Heart left ventricle (tissue), 16 donors: ENCODE measurements at regions not wholly inside any gene's neighbourhood (a gene's known extent, or its start where the extent isn't known, plus 50 kb on each side); places are given as distances from the start of the nearest gene placed in this dataset.

Experiments used
- ATAC-seq, 4 donors: fragments of 200-7000 bp; cut with Tn5 transposase; one replicate each; pipeline ENCODE4 v1.9.1; 2020 to 2022; ENCODE audit warnings: moderate library complexity in 4 of 4, mild to moderate bottlenecking in 3 of 4, moderate number of reproducible peaks in 1 of 4
- DNase-seq, 5 donors: peaks; one replicate each; pipeline ENCODE4 v3.0.0-alpha.2; 2020
- H3K27ac ChIP-seq, 12 donors: fragments of 200-600 bp; sonication (generic) in 4 of 12; one replicate each; pipeline versions ENCODE4 v1.5.0 to v1.8.0; 2016 to 2022; ENCODE audit warnings: mild to moderate bottlenecking in 2 of 12
- H3K27me3 ChIP-seq, 9 donors: fragments of 200-600 bp; sonication (generic) in 2 of 9; one replicate each; pipeline versions ENCODE4 v1.5.1 to v1.8.0; 2016 to 2022; ENCODE audit warnings: mild to moderate bottlenecking in 3 of 9
- H3K36me3 ChIP-seq, 9 donors: fragments of 200-600 bp; sonication (generic) in 2 of 9; one replicate each; pipeline versions ENCODE4 v1.5.0 to v1.8.0; 2018 to 2022; ENCODE audit warnings: mild to moderate bottlenecking in 2 of 9
- H3K4me1 ChIP-seq, 12 donors: fragments of 200-600 bp; sonication (generic) in 4 of 12; one replicate each; pipeline versions ENCODE4 v1.5.0 to v1.8.0; 2016 to 2022; ENCODE audit warnings: mild to moderate bottlenecking in 3 of 12
- H3K4me3 ChIP-seq, 12 donors: fragments of 200-600 bp; sonication (generic) in 4 of 12; one replicate each; pipeline versions ENCODE4 v1.5.0 to v1.8.0; 2017 to 2022; ENCODE audit warnings: mild to moderate bottlenecking in 9 of 12, moderate library complexity in 4 of 12
- H3K9me3 ChIP-seq, 12 donors: fragments of 200-600 bp; sonication (generic) in 4 of 12; one replicate each; pipeline versions ENCODE4 v1.5.0 to v1.8.0; 2016 to 2022; ENCODE audit warnings: mild to moderate bottlenecking in 1 of 12
- POLR2A ChIP-seq, 2 donors: fragments of 450-650 bp; IDR thresholded peaks; one replicate each; pipeline ENCODE4 v1.6.1; 2017; ENCODE audit warnings: antibody characterized with exemption in 2 of 2, mild to moderate bottlenecking in 2 of 2, moderate library complexity in 2 of 2
- whole genome bisulfite sequencing, 4 donors: extraction: QIAGEN DNeasy Blood & Tissue Kit in 2 of 4; methylation state at CpG; one replicate each; pipeline versions ENCODE4 v1.1.5 to v1.1.7; 2013 to 2018; 5-methylcytosine and 5-hydroxymethylcytosine counted together
- intact Hi-C, 10 donors: fragments of 100-400 bp; cut with DNase I; formaldehyde crosslinking; loops; one replicate each; pipeline versions ENCODE4 v1.11.1 to v1.14.2; 2022
- TF ChIP-seq, protein P1 (sequence below), 12 donors: fragments of 200-600 bp; sonication (generic) in 4 of 12; IDR thresholded peaks; one replicate each; pipeline versions ENCODE4 v1.5.0 to v1.8.0; 2018 to 2022; ENCODE audit warnings: antibody characterized with exemption in 12 of 12, mild to moderate bottlenecking in 5 of 12
- donor health status: ischemic (EF 13 %, LVEDD 7.1; RV severe dilation, severe dysfunction).
- donor health status: healthy with polysubstance abuse.
- donor health status: DM: no; HTN: yes; CAD: no.
- donor health status: DM: no; HTN: no; CAD: no.
- donor health status: ischemic (EF 25% LVEDD 6.9; RV normal size, moderate dysfunction).
- donor health status: ischemic (EF 25% LVEDD 5.7; RV mildly dilated, moderate dysfunction).
- donor health status: healthy.
- donor health status: DM: yes; HTN: yes; CAD: no.
- donor health status: ischemic (EF 35%, LVEDD 5.7; RV mildly dilated, moderate dysfunction).
- donor health status: nonischemic (EF 11% LVEDD 7.7; RV severe dilation, severe dysfunction).
- donor health status: DM: yes; HTN: yes; CAD: no.
- donor health status: PGD.
- donor health status: ischemic (EF 29% LVEDD 5.4; RV normal size, mild dysfunction).
- donor health status: nonischemic (EF 23%, LVEDD 6.1; RV moderate dilation, normal function).

DNA sequence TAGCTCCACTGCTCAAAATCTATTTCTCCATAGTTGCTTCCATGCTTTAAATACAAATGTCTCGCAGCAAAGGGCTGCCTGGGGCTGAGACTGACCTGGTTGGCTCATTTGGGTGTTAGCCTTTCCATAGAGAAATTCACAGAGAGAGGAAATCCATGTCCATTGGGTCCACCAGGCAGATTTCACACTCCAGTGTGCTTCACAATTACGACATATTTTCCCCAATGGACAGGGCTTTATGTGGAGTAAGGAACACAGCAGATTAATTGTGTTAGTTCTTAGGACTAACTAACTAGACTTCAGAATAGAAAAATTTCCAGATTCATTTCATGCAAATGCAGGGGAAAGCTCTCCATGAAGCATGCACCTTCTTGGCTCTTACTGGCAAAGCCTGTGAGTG, 180.7 kb downstream of the FBXO15 start:
- DNase-seq (no peak), ATAC-seq (no peak)
- 70 to 75% (median 74%) methylated on average over 2 of the region's 2 CpGs for WGBS, 4 donors
- Histone ChIP-seq H3K4me1 (no peaks in the 10 kb centered on the region), H3K27ac (no peak overlapping the region), H3K27me3 (no peaks in the 10 kb centered on the region), H3K4me3 (no peak overlapping the region), H3K36me3 (no peaks in the 10 kb centered on the region), H3K9me3 (no peaks in the 10 kb centered on the region)
- no peak for TF ChIP-seq POLR2A (IDR thresholded peaks at IDR 0.05)
- TF ChIP-seq, protein P1, sequence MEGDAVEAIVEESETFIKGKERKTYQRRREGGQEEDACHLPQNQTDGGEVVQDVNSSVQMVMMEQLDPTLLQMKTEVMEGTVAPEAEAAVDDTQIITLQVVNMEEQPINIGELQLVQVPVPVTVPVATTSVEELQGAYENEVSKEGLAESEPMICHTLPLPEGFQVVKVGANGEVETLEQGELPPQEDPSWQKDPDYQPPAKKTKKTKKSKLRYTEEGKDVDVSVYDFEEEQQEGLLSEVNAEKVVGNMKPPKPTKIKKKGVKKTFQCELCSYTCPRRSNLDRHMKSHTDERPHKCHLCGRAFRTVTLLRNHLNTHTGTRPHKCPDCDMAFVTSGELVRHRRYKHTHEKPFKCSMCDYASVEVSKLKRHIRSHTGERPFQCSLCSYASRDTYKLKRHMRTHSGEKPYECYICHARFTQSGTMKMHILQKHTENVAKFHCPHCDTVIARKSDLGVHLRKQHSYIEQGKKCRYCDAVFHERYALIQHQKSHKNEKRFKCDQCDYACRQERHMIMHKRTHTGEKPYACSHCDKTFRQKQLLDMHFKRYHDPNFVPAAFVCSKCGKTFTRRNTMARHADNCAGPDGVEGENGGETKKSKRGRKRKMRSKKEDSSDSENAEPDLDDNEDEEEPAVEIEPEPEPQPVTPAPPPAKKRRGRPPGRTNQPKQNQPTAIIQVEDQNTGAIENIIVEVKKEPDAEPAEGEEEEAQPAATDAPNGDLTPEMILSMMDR (IDR thresholded peaks at IDR 0.05): no peak
- intact Hi-C loops: loop anchor here in 1 of 10 donors (5.0 kb wide), 1 partner anchor 565 kb away; no protein-coding TSS in a partner anchor

DNA sequence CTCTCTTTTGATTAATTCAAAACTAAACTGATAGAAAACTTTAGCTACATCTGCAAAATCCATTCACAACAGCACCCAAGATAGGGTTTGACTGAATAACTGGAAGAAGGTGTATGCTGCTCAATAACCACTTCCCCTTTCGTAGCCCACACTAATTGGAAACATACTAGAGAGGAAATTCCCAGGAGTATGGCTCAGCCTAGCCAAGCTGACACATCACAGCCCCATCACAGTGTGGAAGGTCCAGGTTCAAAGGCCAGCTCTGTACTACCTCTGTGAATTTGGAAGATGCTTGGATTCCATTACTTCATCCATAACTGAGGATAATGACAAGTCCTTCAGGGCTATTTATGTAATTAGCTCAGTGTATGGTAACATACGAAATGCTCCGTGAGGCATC, 185.4 kb downstream of the FBXO15 start:
- Histone ChIP-seq H3K27ac (no peak overlapping the region), H3K9me3 (no peaks in the 10 kb centered on the region), H3K4me1 (no peaks in the 10 kb centered on the region), H3K36me3 (no peaks in the 10 kb centered on the region), H3K4me3 (no peak overlapping the region), H3K27me3 (peaks cover 0 to 5% (median 0%) of the 10 kb centered on the region in 9 donors)
- intact Hi-C loops: no loop called here
- TF ChIP-seq, protein P1 (IDR thresholded peaks at IDR 0.05): no peak
- TF ChIP-seq POLR2A (IDR thresholded peaks at IDR 0.05): no peak
- ATAC-seq (no peak), DNase-seq (no peak)
- 69 to 83% (median 80%) methylated on average over 3 of the region's 3 CpGs for WGBS, 4 donors

DNA sequence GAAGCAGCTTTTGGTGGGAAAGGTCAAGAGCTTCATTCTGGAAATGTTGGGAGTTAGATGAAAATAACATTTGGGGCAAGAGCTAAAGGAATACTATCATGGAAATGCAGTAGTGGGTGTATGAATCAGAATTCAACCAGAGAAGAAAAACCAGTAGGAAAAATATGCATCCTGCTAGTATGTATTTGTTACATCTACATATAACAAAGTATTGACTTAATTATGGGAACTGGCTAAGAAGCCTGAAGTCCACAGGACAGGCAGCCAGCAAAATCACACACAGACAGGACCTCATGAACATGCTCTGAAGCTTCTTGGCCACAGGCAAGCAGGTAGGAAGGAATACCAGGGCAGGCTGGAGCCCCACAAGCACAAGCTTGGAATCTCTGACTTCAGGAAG, 185.8 kb downstream of the FBXO15 start:
- no peak overlapping the region for H3K27ac ChIP-seq
- ATAC-seq (no peak), DNase-seq (no peak)
- no peaks in the 10 kb centered on the region for H3K36me3 ChIP-seq
- no peak overlapping the region for H3K4me3 ChIP-seq
- TF ChIP-seq, protein P1 (IDR thresholded peaks at IDR 0.05): no peak
- peaks cover 0 to 5% (median 0%) of the 10 kb centered on the region in 9 donors for H3K27me3 ChIP-seq
- H3K9me3 ChIP-seq: no peaks in the 10 kb centered on the region
- intact Hi-C loops: no loop called here
- no peaks in the 10 kb centered on the region for H3K4me1 ChIP-seq

- no peak overlapping the region for H3K27ac ChIP-seq
- no peaks in the 10 kb centered on the region for H3K36me3 ChIP-seq
- H3K9me3 ChIP-seq: no peaks in the 10 kb centered on the region
- no peak for ATAC-seq
- no peak overlapping the region for H3K4me3 ChIP-seq
- intact Hi-C loops: no loop called here
- peaks cover 0 to 5% (median 0%) of the 10 kb centered on the region in 9 donors for H3K27me3 ChIP-seq
- TF ChIP-seq POLR2A (IDR thresholded peaks at IDR 0.05): no peak
- TF ChIP-seq, protein P1 (IDR thresholded peaks at IDR 0.05): no peak
- no peaks in the 10 kb centered on the region for H3K4me1 ChIP-seq
- no peak for DNase-seq
- 52 to 65% (median 57%) methylated on average over 3 to 5 of the region's 5 CpGs for WGBS, 4 donors
Observed at GRCh38 chr18:73959352-73959751, 188.3 kb downstream of the FBXO15 start.
